Activated B cell treated with CpG ODN at 0.5 μM for 24 hours (primary cell): ENCODE measurements at regions not wholly inside any gene's neighbourhood (a gene's known extent, or its start where the extent isn't known, plus 50 kb on each side); places are given as distances from the start of the nearest gene placed in this dataset.

Experiments used
- ATAC-seq: fragments of 200-7000 bp; cut with Tn5 transposase; one replicate; pipeline ENCODE4 v1.10.0; 2021; ENCODE audit warnings: low read depth, mild to moderate bottlenecking, moderate library complexity
- CTCF ChIA-PET: fragments of 350-600 bp; sonication (Branson Sonifier 250); formaldehyde crosslinking; loops from one replicate; lab custom pipeline; 2021; ENCODE audit warnings: antibody characterized with exemption; lab: Charles Lee
- POLR2A ChIA-PET: fragments of 350-600 bp; sonication (Branson Sonifier 250); formaldehyde crosslinking; loops from one replicate; lab custom pipeline; 2021; ENCODE audit warnings: antibody characterized with exemption; lab: Charles Lee
- DNase-seq: peaks from one replicate; pipeline ENCODE4 v3.0.0; 2022
- H3K27ac Mint-ChIP-seq: one replicate; pipeline ENCODE4 v1.8.0; 2020; ENCODE audit warnings: mixed read lengths
- H3K27me3 Mint-ChIP-seq: one replicate; pipeline ENCODE4 v1.8.0; 2021; ENCODE audit warnings: mixed read lengths
- H3K36me3 Mint-ChIP-seq: one replicate; pipeline ENCODE4 v1.8.0; 2021; ENCODE audit warnings: low read depth, mixed read lengths
- H3K4me1 Mint-ChIP-seq: one replicate; pipeline ENCODE4 v1.8.0; 2021; ENCODE audit warnings: mixed read lengths
- H3K4me3 Mint-ChIP-seq: one replicate; pipeline ENCODE4 v1.8.0; 2020; ENCODE audit warnings: mild to moderate bottlenecking, mixed read lengths
- H3K9me3 Mint-ChIP-seq: one replicate; pipeline ENCODE4 v1.8.0; 2020; ENCODE audit warnings: mixed read lengths
- intact Hi-C: fragments of 100-400 bp; cut with micrococcal nuclease; formaldehyde crosslinking; loops from one replicate; pipeline ENCODE4 v1.15.1; 2024
- TF ChIP-seq, protein P1 (sequence below): fragments of 200-600 bp; IDR thresholded peaks from one replicate; pipeline ENCODE4 v1.8.0; 2022; ENCODE audit warnings: antibody characterized with exemption, mild to moderate bottlenecking

DNA sequence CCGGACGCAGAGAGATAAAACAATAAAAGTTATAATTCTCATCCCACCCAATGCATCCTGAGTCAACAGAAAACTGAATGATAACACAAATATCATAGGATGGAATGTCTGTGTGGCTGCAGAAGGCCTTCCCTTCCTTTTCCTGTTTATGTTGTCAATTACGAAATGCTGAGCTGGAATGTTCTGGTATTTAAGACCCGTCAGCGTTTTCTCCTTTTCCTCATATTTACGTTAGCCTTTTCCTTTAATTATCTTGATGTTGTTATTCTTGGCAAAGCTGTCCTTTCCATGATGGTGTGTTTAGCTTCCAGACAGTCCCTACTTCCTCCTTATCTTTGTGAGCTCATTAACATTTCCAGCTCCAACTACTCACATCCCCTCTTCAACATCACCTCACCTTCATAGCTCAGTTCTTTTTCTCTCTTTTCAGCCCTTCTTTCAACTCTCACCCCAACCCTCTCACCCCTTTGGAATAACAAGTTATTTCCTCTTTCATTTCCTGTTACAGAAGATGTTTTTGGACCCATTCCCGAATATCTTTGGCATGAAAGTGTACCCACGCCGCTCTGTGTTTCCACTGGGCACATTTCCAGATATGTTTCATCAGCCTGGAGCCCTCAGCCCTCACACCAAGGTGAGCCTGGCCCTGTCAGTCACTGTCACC lies 221.6 kb downstream of the NR2F1-AS1 start:
- H3K4me1 Mint-ChIP-seq, result no peaks in the 10 kb centered on the region
- no peaks in the 10 kb centered on the region for H3K9me3 Mint-ChIP-seq
- TF ChIP-seq, protein P1, sequence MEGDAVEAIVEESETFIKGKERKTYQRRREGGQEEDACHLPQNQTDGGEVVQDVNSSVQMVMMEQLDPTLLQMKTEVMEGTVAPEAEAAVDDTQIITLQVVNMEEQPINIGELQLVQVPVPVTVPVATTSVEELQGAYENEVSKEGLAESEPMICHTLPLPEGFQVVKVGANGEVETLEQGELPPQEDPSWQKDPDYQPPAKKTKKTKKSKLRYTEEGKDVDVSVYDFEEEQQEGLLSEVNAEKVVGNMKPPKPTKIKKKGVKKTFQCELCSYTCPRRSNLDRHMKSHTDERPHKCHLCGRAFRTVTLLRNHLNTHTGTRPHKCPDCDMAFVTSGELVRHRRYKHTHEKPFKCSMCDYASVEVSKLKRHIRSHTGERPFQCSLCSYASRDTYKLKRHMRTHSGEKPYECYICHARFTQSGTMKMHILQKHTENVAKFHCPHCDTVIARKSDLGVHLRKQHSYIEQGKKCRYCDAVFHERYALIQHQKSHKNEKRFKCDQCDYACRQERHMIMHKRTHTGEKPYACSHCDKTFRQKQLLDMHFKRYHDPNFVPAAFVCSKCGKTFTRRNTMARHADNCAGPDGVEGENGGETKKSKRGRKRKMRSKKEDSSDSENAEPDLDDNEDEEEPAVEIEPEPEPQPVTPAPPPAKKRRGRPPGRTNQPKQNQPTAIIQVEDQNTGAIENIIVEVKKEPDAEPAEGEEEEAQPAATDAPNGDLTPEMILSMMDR, result no peak
- ATAC-seq, result no peak
- H3K4me3 Mint-ChIP-seq, result no peak overlapping the region
- H3K36me3 Mint-ChIP-seq, result no peaks in the 10 kb centered on the region
- intact Hi-C loops, result no loop called here
- no peak overlapping the region for H3K27ac Mint-ChIP-seq
- no peak for DNase-seq
- ChIA-PET POLR2A (no interaction called here), CTCF (no interaction called here)
- H3K27me3 Mint-ChIP-seq, result no peaks in the 10 kb centered on the region

DNA sequence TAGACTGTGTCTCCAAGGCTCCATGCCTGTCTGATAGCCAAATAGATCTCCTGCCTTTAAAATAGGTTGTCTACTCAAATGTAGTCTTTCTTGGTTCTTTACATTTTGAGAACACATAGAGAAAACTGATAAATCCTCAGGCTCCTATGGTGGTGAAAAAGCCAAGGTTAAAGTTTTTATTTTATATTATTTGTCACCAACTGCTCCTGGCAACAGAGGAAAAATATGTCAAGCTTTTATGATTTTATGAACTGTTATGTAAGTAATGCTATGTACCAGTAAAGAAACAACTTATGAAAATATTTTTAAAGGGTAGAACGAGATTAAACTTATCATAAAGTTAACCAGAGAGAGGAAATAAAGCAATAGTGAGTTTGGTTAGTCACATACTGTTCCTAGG lies 222.8 kb downstream of the NR2F1-AS1 start:
- Mint-ChIP-seq H3K27me3 (no peaks in the 10 kb centered on the region), H3K9me3 (no peaks in the 10 kb centered on the region), H3K36me3 (no peaks in the 10 kb centered on the region), H3K27ac (no peak overlapping the region), H3K4me1 (no peaks in the 10 kb centered on the region), H3K4me3 (no peak overlapping the region)
- TF ChIP-seq, protein P1, result no peak
- CTCF ChIA-PET, result no interaction called here
- DNase-seq, result no peak
- no peak for ATAC-seq
- intact Hi-C loops, result no loop called here
- POLR2A ChIA-PET, result no interaction called here

DNA sequence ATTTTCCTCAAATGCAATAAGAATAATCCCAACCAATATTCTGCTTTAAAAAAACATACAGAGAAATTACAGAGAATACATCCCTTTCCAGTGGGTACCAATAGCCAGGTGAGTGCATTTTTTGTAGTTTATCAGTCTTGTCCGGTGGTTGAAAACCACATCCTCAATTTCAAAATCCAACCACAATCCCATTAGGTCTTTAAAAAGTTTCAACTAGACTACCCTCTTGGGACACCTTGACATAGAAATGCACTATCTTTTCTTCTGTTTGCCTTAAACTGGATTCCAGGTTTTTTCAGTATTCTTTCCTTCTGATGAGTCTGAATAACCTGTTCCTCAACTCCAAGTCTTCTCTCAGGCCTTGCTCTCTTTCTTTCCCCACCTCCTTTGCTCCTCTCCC lies 223.3 kb downstream of the NR2F1-AS1 start:
- CTCF ChIA-PET, result no interaction called here
- intact Hi-C loops, result no loop called here

DNA sequence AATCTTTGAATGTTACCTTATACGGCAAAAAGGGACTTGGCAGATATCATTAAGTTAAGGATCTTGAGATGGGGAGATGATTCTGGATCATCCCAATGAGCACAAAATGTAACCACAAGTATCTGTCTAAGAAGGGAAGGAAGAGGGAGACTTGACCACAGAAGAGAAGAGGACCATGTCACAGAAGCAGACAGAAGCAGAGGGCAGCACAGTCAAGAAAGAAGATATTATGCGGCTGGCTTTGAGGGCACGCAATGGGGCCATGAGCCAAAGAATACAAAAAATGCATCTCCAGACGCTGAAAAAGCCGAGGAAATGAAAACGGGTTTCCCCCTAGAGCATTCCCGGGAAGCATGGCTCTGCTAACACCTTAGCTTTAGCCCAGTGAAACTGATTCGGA lies 225.3 kb downstream of the NR2F1-AS1 start:
- no peak overlapping the region for H3K4me3 Mint-ChIP-seq
- H3K36me3 Mint-ChIP-seq, result no peaks in the 10 kb centered on the region
- CTCF ChIA-PET, result no interaction called here
- POLR2A ChIA-PET, result no interaction called here
- H3K4me1 Mint-ChIP-seq, result no peaks in the 10 kb centered on the region
- peaks cover 4% of the 10 kb centered on the region for H3K9me3 Mint-ChIP-seq
- intact Hi-C loops, result no loop called here
- H3K27ac Mint-ChIP-seq, result no peak overlapping the region
- ATAC-seq (no peak), DNase-seq (no peak)
- H3K27me3 Mint-ChIP-seq, result no peaks in the 10 kb centered on the region
- TF ChIP-seq, protein P1, result no peak

More for the DNA sequence above, 223.3 kb downstream of the NR2F1-AS1 start:
- DNase-seq, result no peak
- Mint-ChIP-seq H3K4me1 (no peaks in the 10 kb centered on the region), H3K36me3 (no peaks in the 10 kb centered on the region), H3K9me3 (no peaks in the 10 kb centered on the region), H3K27me3 (no peaks in the 10 kb centered on the region), H3K27ac (no peak overlapping the region), H3K4me3 (no peak overlapping the region)
- TF ChIP-seq, protein P1, result no peak
- POLR2A ChIA-PET, result no interaction called here
- no peak for ATAC-seq

DNA sequence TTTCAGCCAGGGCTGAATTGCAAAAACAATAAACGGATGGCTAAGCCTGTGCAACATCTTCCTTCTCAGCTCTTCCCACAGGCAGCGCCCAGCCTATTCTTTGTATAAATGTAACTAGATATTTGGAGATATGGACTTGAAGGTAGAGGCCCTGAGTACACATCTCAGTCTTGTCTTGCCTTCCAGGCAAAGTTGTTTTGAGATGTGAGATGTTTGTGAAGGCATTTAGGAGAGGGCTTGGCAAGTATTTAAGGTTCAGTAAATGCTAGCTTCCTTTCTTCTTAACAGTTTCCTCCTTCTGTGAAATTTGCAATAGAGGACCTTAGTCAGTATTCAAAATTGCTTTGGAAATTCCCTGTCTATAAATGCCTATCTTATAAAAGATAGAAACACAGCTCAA lies 228.8 kb downstream of the NR2F1-AS1 start:
- ChIA-PET POLR2A (no interaction called here), CTCF (no interaction called here)
- no peak for ATAC-seq
- DNase-seq, result no peak
- TF ChIP-seq, protein P1, result no peak
- Mint-ChIP-seq H3K27me3 (no peaks in the 10 kb centered on the region), H3K36me3 (no peaks in the 10 kb centered on the region), H3K9me3 (peaks cover 4% of the 10 kb centered on the region), H3K4me1 (no peaks in the 10 kb centered on the region), H3K4me3 (no peak overlapping the region), H3K27ac (no peak overlapping the region)
- intact Hi-C loops, result no loop called here
